GM19468 (cell line): ENCODE measurements at regions not wholly inside any gene's neighbourhood (a gene's known extent, or its start where the extent isn't known, plus 50 kb on each side); places are given as distances from the start of the nearest gene placed in this dataset.

Experiments
- ATAC-seq: cut with Tn5 transposase; IDR thresholded peaks from one replicate; pipeline ENCODE4 v1.9.1; 2021; ENCODE audit warnings: mild to moderate bottlenecking, moderate library complexity, moderate number of reproducible peaks; ENCODE audit not compliant: unreplicated experiment; ENCODE audit errors: extremely low read depth

DNA sequence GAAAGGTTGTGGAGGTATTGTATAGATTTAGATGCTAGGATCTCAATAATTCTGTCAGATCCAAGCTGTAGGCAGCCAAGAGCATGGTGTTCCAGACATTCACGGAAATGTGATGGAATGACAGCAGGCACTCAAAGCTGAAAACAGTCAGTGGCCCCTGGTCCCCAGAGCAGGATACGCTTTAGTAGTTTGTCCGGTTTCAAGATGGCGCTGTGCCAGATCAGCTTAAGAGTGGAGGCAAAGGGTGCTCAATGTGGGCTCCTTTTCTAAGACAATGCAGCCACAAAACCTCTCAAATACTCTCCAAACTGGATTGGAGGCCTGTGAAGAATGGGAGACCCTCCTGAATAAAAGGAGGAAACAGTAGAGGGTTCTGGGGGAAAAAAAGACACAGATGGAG lies 291.2 kb upstream of the HS3ST1 start:
- no peak for ATAC-seq

DNA sequence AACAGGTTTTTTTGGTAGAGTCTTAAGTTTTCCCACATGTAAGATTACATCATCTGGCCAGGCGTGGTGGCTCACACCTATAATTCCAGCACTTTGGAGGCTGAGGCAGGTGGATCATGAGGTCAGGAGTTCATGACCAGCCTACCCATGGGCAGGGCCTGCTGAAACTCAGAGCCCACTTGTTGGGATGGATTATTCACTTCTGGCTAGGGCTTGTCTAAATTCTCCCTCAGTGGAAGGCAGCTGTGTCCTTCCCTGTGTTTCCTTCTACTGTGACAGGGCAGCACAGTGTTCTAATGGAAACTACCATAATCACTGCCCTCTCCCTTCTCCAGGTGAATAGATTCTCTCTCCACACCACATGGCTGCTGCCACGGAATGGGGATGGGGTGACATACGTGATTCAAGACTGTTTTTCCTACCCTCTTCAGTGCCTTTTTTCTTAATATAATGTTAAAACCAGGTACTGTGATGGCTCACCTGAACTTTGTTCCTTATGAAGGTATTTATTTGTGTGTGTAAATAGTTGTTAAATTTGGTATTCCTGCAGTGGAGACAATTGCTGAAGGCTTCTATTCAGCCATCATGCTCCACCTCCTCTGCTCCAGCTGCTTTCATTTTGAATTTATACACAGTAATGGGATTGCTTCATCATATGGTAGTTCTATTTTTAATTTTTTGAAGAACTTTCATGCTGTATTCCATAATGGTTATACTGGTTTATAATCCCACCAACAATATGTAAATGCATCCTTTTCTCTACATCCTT lies 287.2 kb upstream of the HS3ST1 start:
- ATAC-seq, result no peak

DNA sequence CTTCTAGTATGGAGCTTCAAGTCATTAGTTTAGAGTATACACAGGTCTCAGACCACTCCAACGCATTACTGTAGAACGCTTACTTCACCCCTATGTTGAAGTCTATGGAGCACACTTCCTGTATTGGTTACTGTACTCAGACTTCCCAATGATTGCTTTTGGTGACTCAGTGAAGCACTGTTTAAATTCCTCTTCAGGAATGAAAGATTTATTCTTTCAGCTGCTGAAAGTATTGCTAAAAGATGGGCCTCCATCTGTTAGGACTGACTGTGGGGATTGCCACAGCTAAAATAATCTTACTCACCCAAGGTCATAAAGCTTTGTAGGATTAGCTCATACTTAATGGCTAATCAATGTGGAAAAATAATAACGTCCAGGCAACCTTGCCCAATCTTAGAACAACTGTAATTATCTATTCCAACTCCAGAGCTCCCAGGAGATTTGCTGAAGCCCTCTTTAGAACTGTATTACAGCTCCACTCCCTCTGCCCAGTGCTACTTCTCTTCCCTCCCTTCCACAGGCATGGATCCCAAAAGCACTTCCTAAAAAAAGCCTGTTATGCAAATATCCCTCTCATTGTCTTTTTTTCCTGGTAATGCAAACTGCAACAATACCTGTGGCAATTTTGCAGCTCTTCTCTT lies 281.9 kb upstream of the HS3ST1 start:
- ATAC-seq, result no peak

DNA sequence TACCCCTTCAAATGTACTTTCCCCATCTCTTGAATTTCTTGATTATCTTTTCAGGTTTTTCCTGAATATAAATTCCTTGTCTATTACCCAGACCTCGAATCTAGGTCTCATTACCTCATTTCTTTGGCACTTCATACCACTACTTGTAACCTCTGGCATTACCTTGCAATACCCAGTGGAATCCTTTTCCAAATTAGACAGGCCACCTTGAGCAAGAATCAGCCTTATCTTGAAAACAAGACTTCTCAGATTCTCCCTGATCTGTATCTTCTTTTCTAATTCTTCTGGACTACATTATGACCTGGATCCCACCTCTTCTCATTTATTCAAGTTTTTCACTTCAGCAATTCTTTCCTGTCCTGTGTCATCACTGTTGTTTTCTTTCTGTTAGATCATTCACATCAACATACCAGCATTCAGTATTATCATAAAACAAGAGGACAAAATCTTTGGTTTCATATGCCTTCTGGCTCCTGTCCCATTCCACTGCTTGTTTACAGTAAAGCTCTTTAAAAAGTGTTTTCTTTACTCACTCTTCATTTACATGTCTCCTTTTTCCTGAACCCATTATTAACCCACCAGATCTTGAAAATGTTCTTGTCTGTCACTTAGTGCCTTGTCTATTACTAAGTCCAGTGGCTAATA lies 275.6 kb upstream of the HS3ST1 start:
- ATAC-seq, result no peak

DNA sequence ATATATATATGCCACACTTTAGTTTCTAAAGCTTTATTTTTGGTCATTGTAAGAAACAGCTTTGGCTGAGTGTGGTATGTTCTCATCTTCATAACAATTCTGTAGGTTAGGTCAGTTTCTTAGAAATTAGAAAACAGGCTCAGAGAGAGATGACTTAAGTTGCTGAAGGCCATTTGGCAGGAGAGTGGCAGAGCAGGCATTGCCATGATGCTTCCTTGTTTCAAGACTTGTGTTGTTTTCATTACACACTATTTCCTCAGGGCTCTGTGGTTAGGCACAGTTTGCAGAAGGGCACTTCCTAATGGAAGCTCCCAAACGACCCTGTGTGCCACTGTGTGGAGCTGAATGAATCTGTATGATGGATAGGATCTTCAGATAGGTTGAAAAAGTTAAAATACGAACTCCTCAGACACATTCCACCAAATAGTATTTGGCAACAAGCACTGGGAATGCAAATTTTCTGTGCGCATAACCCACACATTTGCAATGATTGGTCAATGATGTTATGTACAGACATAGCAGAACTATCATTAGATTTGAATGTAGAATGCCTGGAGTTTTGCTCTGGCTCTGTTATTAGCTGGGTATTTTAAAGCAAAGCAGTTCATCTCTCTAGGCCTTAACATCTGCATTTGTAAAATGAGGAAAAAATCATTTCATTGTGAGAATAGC lies 274.3 kb upstream of the HS3ST1 start:
- no peak for ATAC-seq

DNA sequence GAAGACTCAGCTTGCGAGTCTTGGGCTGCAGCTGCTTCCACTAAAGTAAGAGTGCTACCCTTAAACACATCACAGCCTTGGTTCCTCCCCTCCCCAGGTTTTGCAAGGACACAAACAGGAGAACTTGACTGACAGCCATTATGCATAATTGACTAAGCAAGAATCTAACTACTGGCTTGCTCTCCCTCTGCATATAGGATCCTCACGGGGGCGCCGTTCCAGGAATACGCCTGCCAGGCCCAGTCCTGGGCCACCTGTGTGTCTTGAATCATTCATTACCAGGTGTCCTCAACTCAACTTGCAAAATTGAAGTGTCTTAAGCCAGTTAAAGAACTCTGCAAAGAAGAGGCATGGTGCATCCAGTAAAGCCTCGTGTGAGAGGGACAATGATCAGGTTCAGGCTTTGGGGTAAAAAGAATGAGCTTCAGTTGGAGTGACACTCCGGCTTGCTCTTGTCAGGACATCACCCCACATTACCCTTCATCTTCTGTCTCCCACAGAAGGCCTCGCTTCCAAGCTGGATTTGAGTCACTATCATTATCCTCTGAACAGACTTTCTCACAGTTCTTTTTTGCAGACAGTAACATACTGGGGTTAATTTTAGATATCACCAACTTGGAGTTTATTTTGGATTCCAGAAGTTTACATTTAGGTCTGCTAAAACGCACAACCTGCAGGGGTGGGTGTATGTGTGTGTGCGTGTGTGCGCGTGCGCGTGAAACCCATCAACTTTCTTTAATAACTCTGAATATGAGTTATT lies 273.5 kb upstream of the HS3ST1 start:
- no peak for ATAC-seq

DNA sequence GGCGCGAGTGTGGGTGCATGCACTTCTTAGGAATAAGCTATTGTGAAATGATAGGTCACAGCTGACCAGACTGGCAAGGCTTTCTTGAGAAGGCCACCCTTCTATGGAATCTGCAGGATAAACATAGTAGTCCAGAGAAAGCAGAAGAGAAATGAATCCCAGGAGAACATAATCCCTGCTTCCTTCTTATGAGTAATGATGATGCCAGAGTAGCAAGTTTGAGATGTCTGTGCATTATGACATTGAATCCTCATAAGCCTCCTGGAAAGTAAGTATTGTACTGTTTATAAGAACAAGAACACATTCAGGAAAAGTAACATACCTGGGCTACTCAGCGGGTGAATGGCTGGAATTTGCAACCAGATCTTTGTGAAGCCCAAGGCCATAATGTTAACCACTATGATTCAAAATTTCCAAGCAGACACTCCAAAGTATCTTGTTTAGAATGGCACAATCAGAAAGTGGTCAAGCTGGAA lies 272.1 kb upstream of the HS3ST1 start:
- ATAC-seq, result no peak

DNA sequence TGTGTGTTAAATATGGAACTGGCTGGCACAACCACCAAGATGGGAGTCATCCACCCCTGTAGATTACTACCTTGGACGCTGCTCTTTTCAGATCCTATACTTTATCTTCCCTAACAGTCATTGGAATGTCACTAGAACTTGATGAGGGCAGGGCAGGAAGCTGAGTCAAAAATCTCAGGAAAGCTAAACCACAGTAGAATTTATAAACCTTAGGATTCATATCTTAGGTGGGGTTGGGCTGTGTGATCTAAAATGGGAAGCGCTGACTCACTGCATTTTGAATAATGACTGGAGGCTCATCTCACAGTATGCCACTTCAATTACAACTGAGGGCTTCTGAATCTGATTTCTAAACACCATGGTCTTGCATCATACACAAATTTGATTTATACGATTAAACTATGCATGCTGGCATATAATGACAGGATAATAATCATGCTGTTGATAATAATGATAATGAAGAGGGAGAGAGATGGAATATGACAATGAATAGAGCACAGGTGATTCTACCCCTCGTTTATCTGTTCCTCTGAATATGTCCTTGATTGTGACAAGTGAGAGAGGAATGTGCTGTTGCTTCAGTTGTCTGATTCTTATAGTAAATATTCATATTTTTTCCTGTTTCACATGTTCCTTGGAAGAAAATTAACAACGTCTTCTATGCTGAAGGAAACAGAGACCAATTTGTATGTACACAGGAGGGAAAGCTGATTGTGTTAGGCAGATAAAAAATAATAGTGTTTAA lies 270.3 kb upstream of the HS3ST1 start:
- ATAC-seq, result no peak

DNA sequence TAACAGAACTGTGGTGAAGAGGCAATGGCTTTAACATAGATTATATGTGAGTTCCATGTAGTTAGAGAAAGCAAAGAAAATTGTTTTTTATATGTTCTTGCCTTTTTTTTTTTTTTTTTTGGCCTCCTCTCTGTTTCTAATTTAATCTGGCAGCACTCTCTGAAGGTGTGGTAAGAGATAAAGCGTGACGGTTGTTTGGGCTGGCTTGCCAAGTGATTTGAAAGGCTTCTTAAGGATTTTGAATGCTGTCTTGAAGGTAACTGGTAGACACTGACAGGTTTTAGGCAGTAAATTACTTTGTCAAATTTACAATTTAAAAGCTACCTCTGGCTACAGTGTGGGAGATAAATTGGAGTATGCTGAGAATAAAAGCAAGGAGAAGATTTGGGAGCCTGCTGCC lies 269.3 kb upstream of the HS3ST1 start:
- ATAC-seq, result no peak

DNA sequence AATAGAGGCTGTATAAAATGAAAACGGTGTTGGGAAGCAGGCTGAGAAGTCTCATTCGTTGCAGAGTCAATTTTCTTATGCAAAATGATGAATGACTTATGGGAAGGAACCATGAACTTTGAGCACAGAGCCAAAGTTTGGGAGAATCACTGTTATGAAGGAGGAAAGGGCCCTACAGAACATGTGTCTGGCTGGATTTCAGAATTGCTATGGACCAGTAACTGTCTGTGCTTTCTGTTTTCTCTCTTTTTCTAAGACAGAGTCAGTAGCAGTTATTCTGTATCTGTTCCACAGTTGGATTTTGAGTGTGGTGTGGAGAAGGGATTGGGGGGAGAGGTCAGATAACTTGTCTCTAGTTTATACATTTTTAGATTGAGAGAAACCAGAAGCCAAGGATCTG lies 265.0 kb upstream of the HS3ST1 start:
- ATAC-seq, result no peak

DNA sequence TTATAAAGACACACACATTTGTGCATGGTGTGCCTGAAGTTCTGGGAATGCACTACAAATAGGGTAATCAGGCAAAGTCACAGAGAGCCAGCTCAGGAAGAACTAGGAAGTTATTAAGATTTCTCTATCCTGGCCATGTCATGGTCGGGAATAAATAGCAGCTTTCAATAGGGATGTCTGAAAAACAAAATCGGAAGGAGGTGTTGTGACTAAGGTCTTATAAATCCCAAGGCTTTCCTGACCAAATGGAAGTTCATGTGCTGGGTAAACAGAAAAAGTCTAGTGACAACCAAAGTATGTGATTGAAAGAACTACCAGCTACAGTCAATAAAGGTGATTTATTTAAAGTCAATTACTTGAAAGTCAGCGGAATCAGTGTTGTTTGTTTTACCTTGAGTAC lies 262.5 kb upstream of the HS3ST1 start:
- ATAC-seq, result no peak

DNA sequence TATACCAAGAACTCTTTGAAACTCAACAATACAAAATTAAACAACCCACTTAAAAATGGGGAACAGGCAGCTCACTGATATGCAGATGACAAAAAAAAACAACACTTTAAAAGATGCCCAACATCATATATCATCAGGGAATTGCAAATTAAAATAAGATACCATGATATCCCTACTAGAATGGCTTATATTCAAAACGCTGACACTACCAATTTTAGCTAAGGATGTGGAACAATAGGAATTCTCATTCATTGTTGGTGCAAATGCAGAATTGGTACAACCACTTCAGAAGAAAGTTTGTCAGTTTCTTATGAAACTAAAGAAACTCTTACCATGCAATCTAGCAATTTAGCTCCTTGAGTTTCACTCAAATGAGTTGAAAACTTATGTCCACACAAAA lies 259.0 kb upstream of the HS3ST1 start:
- ATAC-seq, result no peak

DNA sequence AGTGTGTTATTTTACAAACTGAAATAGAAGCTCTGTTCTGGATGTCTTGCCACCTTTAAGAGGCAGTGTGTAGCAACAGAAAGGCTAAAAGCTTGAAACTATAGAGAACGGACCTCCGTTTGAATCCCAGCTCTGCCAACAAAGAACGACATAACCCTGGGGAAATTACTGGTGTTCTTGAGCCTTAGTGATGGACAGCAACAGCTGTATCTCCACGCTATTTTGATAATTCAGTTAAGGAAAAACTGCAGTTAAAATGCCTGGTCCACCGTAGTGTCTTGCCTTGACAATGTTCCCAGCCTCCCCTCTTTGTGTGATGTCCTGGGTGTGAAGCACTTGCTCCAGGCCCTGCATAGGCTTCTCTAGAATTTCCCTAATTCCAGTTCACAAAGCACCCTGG lies 256.8 kb upstream of the HS3ST1 start:
- ATAC-seq, result no peak

DNA sequence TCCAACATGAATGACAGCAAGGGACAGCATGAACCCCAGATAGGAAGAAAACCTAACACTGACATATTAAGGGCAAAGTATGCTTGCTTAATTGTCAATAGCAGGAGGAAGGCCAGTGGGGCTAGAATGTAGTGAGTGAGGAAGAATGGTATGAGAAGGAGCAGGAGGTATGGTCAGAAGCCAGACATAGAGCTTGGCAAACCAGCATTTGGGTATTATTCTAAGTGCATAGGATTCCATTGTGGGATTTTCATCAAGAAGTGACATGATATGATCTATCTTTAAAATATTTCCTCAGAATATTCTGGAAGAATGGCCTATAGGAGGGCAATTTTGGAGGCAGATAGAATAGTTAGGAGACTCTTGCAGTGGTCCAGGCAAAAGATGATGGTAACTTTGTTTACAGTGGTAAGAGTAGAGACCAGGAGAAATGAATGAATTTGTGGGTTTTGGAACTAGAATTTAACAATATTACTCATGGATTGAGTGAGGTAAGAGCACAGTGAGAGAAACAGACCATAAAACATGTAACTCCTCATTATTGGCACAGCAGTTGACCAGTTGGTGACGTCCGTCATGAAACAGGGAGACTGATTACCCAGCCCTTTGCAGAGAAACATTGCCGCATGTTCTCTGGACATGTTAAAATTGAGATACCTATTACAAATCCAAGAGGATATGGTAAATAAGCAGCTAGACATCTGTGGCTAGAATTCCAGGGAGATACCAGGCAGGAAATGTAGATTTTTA lies 246.5 kb upstream of the HS3ST1 start:
- ATAC-seq, result no peak

DNA sequence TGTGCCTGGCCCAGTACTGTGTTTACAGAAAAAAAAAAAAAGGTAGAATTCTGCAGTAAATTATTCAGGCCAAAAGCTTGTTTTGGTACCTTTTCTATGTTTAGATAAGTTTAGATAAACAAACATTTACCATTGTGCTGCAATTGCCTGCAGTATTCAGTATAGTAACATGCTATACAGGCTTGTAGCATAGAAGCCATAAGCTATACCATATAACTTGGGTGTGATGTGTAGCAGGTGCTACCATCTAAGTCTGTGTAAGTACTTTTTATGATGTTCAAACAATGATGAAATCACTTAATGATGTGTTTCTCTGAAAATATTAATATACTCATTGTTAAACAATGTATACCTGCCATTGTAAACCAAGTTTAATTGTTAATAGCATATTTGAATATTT lies 241.6 kb upstream of the HS3ST1 start:
- no peak for ATAC-seq

DNA sequence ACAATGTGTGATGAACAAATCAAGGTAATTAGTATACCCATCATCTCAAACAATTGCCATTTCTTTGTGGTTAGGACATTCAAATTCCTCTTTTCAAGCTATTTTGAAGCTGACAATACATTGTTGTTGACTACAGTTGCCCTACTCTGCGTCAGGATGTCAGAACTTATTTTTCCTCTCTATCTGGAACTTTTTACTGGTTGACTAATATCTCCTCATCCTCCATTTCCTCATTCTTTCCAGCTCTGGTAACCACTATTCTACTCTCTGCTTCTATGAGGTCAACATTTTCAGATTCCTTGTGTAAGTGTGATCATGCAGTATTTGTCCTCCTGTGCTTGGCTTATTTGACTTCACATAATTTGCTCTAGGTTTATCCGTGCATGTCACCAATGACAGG lies 240.5 kb upstream of the HS3ST1 start:
- ATAC-seq, result no peak

DNA sequence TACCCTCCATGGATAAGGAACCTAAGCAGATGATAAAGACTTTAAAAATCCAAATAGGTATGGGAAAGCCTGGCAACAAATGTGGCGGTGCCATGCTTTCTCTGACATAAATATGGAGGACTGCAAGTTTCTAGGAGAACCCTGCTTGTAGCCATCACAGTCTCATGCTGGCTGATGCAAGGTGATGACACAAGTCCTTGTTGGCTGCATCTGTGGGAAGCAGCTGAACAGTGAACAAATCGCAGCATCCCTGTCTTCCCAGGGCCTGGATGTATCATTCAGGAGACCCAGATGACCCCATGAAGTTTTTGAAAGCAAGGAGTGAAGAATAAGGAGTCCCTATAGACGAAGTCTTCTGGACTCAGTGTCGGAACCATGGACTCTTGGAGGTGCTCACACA lies 234.4 kb upstream of the HS3ST1 start:
- ATAC-seq, result no peak

DNA sequence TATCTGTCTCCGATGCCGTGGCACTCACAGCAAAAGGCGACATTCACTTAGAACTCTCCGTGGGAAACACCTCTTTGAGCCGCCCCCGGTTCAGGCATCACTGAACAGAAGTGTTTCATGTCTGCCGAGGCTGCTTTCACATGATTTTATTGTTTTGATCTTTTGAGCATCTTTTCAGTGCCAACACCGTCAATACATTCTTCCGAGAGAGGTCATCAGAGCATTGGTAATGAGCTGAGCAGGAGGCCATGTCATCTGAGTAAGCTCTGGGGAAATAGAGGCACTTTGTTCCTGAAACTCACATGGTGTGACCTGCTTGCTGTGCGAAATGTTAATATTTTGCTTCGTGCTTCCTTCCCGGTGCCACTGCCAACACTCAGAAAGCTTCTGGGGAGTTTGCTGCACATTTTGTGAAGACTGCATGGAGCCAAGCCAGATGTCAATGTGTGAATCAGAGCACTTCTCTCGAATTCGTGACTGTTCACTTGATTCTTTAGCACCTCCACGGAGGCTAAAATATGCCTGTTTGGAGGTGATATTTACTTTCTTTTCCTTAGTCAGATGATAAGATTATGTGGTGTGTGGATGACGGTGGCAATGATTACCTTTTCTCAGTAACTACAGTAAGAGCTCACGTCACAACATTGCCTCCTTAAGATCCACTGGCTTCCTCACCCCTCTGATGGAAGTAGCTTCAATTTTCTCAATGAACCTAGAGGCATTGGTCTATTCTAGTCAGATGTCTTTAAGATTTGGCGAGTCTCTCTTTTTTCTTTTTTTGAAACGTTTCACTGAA lies 222.3 kb upstream of the HS3ST1 start:
- no peak for ATAC-seq
